CD4-positive, alpha-beta memory T cell (primary cell): ENCODE measurements at regions not wholly inside any gene's neighbourhood (a gene's known extent, or its start where the extent isn't known, plus 50 kb on each side); places are given as distances from the start of the nearest gene placed in this dataset.

Experiments used
- CTCF ChIA-PET: fragments of 350-600 bp; sonication (Branson Sonifier 250); formaldehyde crosslinking; loops from one replicate; lab custom pipeline; 2021; ENCODE audit warnings: inconsistent platforms; ENCODE audit not compliant: partially characterized antibody; lab: Charles Lee
- POLR2A ChIA-PET: fragments of 350-600 bp; sonication (Branson Sonifier 250); formaldehyde crosslinking; loops from one replicate; lab custom pipeline; 2021; ENCODE audit not compliant: partially characterized antibody; lab: Charles Lee
- DNase-seq, 5 donors: peaks; one replicate each; pipeline versions ENCODE4 v3.0.0 to v3.0.0-alpha.2; 2020 to 2022; ENCODE audit warnings: mixed read lengths in 1 of 5
- H3K27ac ChIP-seq: one replicate; pipeline ENCODE4 v1.7.0; 2013; ENCODE audit warnings: low read depth, low read length
- H3K27me3 ChIP-seq: 2 replicates; pipeline ENCODE4 v1.7.0; 2013; ENCODE audit warnings: mild to moderate bottlenecking, low read length, moderate library complexity; ENCODE audit not compliant: insufficient read depth
- H3K36me3 ChIP-seq: 2 replicates; pipeline ENCODE4 v1.7.0; 2013; ENCODE audit warnings: mild to moderate bottlenecking, low read length, moderate library complexity; ENCODE audit not compliant: insufficient read depth
- H3K4me1 ChIP-seq: 2 replicates; pipeline ENCODE4 v1.7.0; 2013; ENCODE audit warnings: mild to moderate bottlenecking, low read length, moderate library complexity; ENCODE audit not compliant: insufficient read depth
- H3K4me3 ChIP-seq, 2 donors: one replicate each; pipeline ENCODE4 v1.7.0; 2013; ENCODE audit warnings: low read length in 2 of 2, mild to moderate bottlenecking in 1 of 2
- H3K9me3 ChIP-seq, 2 donors: one replicate each; pipeline ENCODE4 v1.7.0; 2013; ENCODE audit warnings: low read length in 2 of 2, control low read depth in 1 of 2; ENCODE audit not compliant: control insufficient read depth in 1 of 2
- H3K27ac Mint-ChIP-seq, 7 donors: one replicate each; pipeline ENCODE4 v1.8.0; 2020 to 2021; ENCODE audit warnings: mixed read lengths in 7 of 7, mild to moderate bottlenecking in 6 of 7, inconsistent platforms in 3 of 7, moderate library complexity in 3 of 7
- H3K27me3 Mint-ChIP-seq, 2 donors: one replicate each; pipeline ENCODE4 v1.8.0; 2020 to 2021; ENCODE audit warnings: mixed read lengths in 2 of 2
- H3K36me3 Mint-ChIP-seq, 2 donors: one replicate each; pipeline ENCODE4 v1.8.0; 2020 to 2021; ENCODE audit warnings: mixed read lengths in 2 of 2, inconsistent platforms in 1 of 2, mild to moderate bottlenecking in 1 of 2
- H3K4me1 Mint-ChIP-seq, 4 donors: one replicate each; pipeline ENCODE4 v1.8.0; 2020 to 2021; ENCODE audit warnings: mixed read lengths in 4 of 4, mild to moderate bottlenecking in 1 of 4
- H3K4me3 Mint-ChIP-seq, 8 donors: one replicate each; pipeline ENCODE4 v1.8.0; 2020 to 2021; ENCODE audit warnings: mixed read lengths in 8 of 8, mild to moderate bottlenecking in 7 of 8, moderate library complexity in 6 of 8, inconsistent platforms in 3 of 8
- H3K9me3 Mint-ChIP-seq, 8 donors: one replicate each; pipeline ENCODE4 v1.8.0; 2020 to 2021; ENCODE audit warnings: mixed read lengths in 8 of 8, mild to moderate bottlenecking in 5 of 8, inconsistent platforms in 3 of 8, moderate library complexity in 1 of 8
- intact Hi-C: fragments of 100-400 bp; cut with micrococcal nuclease; formaldehyde crosslinking; loops from one replicate; pipeline ENCODE4 v1.15.1; 2023

- peaks cover 9 to 16% of the 10 kb centered on the region in 2 donors for H3K36me3 Mint-ChIP-seq
- DNase-seq, result peak in 2 of 5 donors; percentile 10 to 63
- intact Hi-C loops, result no loop called here
Observed at GRCh38 chr14:50038398-50039119, 77.8 kb downstream of the VCPKMT start.

GRCh38 chr14:50039120-50039517, 77.3 kb downstream of the VCPKMT start:
- H3K9me3 ChIP-seq, result no peaks in the 10 kb centered on the region
- H3K4me1 Mint-ChIP-seq, result peaks cover 41 to 77% (median 59%) of the 10 kb centered on the region in 4 donors
- H3K4me3 ChIP-seq, result peak overlapping the region in 1 of 2 donors; percentile 2
- peak overlapping the region; percentile 37 to 92 (median 70) for H3K4me3 Mint-ChIP-seq
- H3K27me3 ChIP-seq, result no peaks in the 10 kb centered on the region
- POLR2A ChIA-PET, result interaction anchor here (0.7 to 13.4 kb wide), 18 partner anchors 12 to 175 kb away, joined by 3 to 293 read pairs (median 4); no protein-coding TSS in a partner anchor
- intact Hi-C loops, result no loop called here
- H3K9me3 Mint-ChIP-seq, result no peaks in the 10 kb centered on the region
- no peak for DNase-seq
- CTCF ChIA-PET, result interaction anchor here (0.5 to 6.5 kb wide), 12 partner anchors 22 to 176 kb away, joined by 3 to 56 read pairs (median 8); no protein-coding TSS in a partner anchor
- H3K27ac Mint-ChIP-seq, result peak overlapping the region; percentile 81 to 96 (median 93)
- H3K27ac ChIP-seq, result peak overlapping the region; percentile 61
- H3K36me3 Mint-ChIP-seq, result peaks cover 9 to 11% of the 10 kb centered on the region in 2 donors
- H3K4me1 ChIP-seq, result peaks cover 65% of the 10 kb centered on the region
- H3K27me3 Mint-ChIP-seq, result no peaks in the 10 kb centered on the region
- H3K36me3 ChIP-seq, result no peaks in the 10 kb centered on the region

More at GRCh38 chr14:50038398-50039119, 77.8 kb downstream of the VCPKMT start:
- ChIA-PET POLR2A (interaction anchor here (0.6 to 13.4 kb wide), 21 partner anchors 9 to 186 kb away, joined by 3 to 293 read pairs (median 4); partner anchors contain the start of gene NEMF), CTCF (interaction anchor here (0.5 to 6.5 kb wide), 15 partner anchors 17 to 186 kb away, joined by 3 to 56 read pairs (median 4); partner anchors contain the start of gene NEMF)
- no peaks in the 10 kb centered on the region for H3K27me3 Mint-ChIP-seq
- peak overlapping the region in 7 of 8 donors; percentile 37 to 92 (median 73) for H3K4me3 Mint-ChIP-seq
- no peaks in the 10 kb centered on the region for H3K9me3 ChIP-seq
- peaks cover 38 to 71% (median 57%) of the 10 kb centered on the region in 4 donors for H3K4me1 Mint-ChIP-seq
- peaks cover 59% of the 10 kb centered on the region for H3K4me1 ChIP-seq
- peak overlapping the region; percentile 81 to 96 (median 93) for H3K27ac Mint-ChIP-seq
- no peaks in the 10 kb centered on the region for H3K9me3 Mint-ChIP-seq
- no peaks in the 10 kb centered on the region for H3K27me3 ChIP-seq
- peak overlapping the region; percentile 28 for H3K27ac ChIP-seq
- no peak overlapping the region for H3K4me3 ChIP-seq
- no peaks in the 10 kb centered on the region for H3K36me3 ChIP-seq

GRCh38 chr14:50039734-50040400, 76.5 kb downstream of the VCPKMT start:
- POLR2A ChIA-PET, result interaction anchor here (0.8 to 13.4 kb wide), 20 partner anchors 13 to 176 kb away, joined by 3 to 293 read pairs (median 5); partner anchors contain the start of gene ARF6
- intact Hi-C loops, result loop anchor here (1.0 to 2.0 kb wide), 3 partner anchors 22 to 405 kb away; partner anchors contain the start of gene DNAAF2
- no peaks in the 10 kb centered on the region for H3K9me3 Mint-ChIP-seq
- H3K27me3 Mint-ChIP-seq, result no peaks in the 10 kb centered on the region
- H3K4me1 Mint-ChIP-seq, result peaks cover 48 to 79% (median 62%) of the 10 kb centered on the region in 4 donors
- peak overlapping the region; percentile 94 to 99 (median 98) for H3K27ac Mint-ChIP-seq
- Histone ChIP-seq H3K4me1 (peaks cover 72% of the 10 kb centered on the region), H3K4me3 (peak overlapping the region in 1 of 2 donors; percentile 20), H3K36me3 (no peaks in the 10 kb centered on the region), H3K9me3 (no peaks in the 10 kb centered on the region), H3K27me3 (no peaks in the 10 kb centered on the region), H3K27ac (peak overlapping the region; percentile 61)
- peak overlapping the region in 7 of 8 donors; percentile 84 to 93 (median 87) for H3K4me3 Mint-ChIP-seq
- H3K36me3 Mint-ChIP-seq, result peaks cover 9 to 11% of the 10 kb centered on the region in 2 donors
- DNase-seq, result no peak
- CTCF ChIA-PET, result interaction anchor here (0.6 to 6.5 kb wide), 6 partner anchors 22 to 177 kb away, joined by 3 to 56 read pairs (median 16); no protein-coding TSS in a partner anchor

GRCh38 chr14:50040401-50040775, 76.0 kb downstream of the VCPKMT start:
- Mint-ChIP-seq H3K9me3 (no peaks in the 10 kb centered on the region), H3K4me1 (peaks cover 52 to 83% (median 65%) of the 10 kb centered on the region in 4 donors), H3K27ac (peak overlapping the region; percentile 94 to 99 (median 98)), H3K36me3 (peaks cover 9 to 11% of the 10 kb centered on the region in 2 donors), H3K27me3 (no peaks in the 10 kb centered on the region), H3K4me3 (peak overlapping the region; percentile 81 to 93 (median 86))
- H3K36me3 ChIP-seq, result no peaks in the 10 kb centered on the region
- peak overlapping the region; percentile 61 for H3K27ac ChIP-seq
- intact Hi-C loops, result loop anchor here (1.0 to 2.0 kb wide), 3 partner anchors 22 to 406 kb away; partner anchors contain the start of gene DNAAF2
- no peaks in the 10 kb centered on the region for H3K9me3 ChIP-seq
- ChIA-PET CTCF (interaction anchor here (0.6 to 6.5 kb wide), 8 partner anchors 21 to 177 kb away, joined by 3 to 56 read pairs (median 4); no protein-coding TSS in a partner anchor), POLR2A (interaction anchor here (0.8 to 13.4 kb wide), 20 partner anchors 21 to 176 kb away, joined by 3 to 293 read pairs (median 5); partner anchors contain the start of gene ARF6)
- no peaks in the 10 kb centered on the region for H3K27me3 ChIP-seq
- peak overlapping the region; percentile 20 for H3K4me3 ChIP-seq
- H3K4me1 ChIP-seq, result peaks cover 78% of the 10 kb centered on the region
- DNase-seq, result peak; percentile 50 to 70 (median 60)

GRCh38 chr14:50040895-50041465, 75.4 kb downstream of the VCPKMT start:
- H3K27ac ChIP-seq, result peak overlapping the region; percentile 61
- ChIA-PET POLR2A (interaction anchor here (0.8 to 13.4 kb wide), 18 partner anchors 21 to 177 kb away, joined by 3 to 293 read pairs (median 7); partner anchors contain the start of gene ARF6), CTCF (interaction anchor here (0.8 to 6.5 kb wide), 8 partner anchors 21 to 178 kb away, joined by 3 to 56 read pairs (median 4); no protein-coding TSS in a partner anchor)
- Mint-ChIP-seq H3K4me1 (peaks cover 58 to 89% (median 71%) of the 10 kb centered on the region in 4 donors), H3K36me3 (peaks cover 9 to 13% of the 10 kb centered on the region in 2 donors), H3K9me3 (no peaks in the 10 kb centered on the region), H3K27me3 (no peaks in the 10 kb centered on the region), H3K4me3 (peak overlapping the region; percentile 52 to 93 (median 86)), H3K27ac (peak overlapping the region; percentile 94 to 99 (median 98))
- H3K4me1 ChIP-seq, result peaks cover 83% of the 10 kb centered on the region
- H3K9me3 ChIP-seq, result no peaks in the 10 kb centered on the region
- no peaks in the 10 kb centered on the region for H3K27me3 ChIP-seq
- H3K36me3 ChIP-seq, result no peaks in the 10 kb centered on the region
- no peak for DNase-seq
- peak overlapping the region in 1 of 2 donors; percentile 20 for H3K4me3 ChIP-seq
- intact Hi-C loops, result loop anchor here (1.0 to 2.0 kb wide), 3 partner anchors 21 to 406 kb away; partner anchors contain the start of gene DNAAF2

- Histone ChIP-seq H3K9me3 (no peaks in the 10 kb centered on the region), H3K36me3 (no peaks in the 10 kb centered on the region), H3K4me1 (peaks cover 93% of the 10 kb centered on the region), H3K4me3 (no peak overlapping the region), H3K27me3 (no peaks in the 10 kb centered on the region), H3K27ac (peak overlapping the region; percentile 28)
- Mint-ChIP-seq H3K27me3 (no peaks in the 10 kb centered on the region), H3K4me1 (peaks cover 63 to 94% (median 78%) of the 10 kb centered on the region in 4 donors), H3K36me3 (peaks cover 8 to 14% of the 10 kb centered on the region in 2 donors), H3K9me3 (no peaks in the 10 kb centered on the region), H3K4me3 (peak overlapping the region in 2 of 8 donors; percentile 5 to 43), H3K27ac (peak overlapping the region in 5 of 7 donors; percentile 57 to 70 (median 62))
- intact Hi-C loops, result loop anchor here (2.0 kb wide), 1 partner anchor 407 kb away; the partner anchor contains the start of gene DNAAF2
- DNase-seq, result no peak
- ChIA-PET POLR2A (interaction anchor here (0.9 to 13.4 kb wide), 7 partner anchors 20 to 178 kb away, joined by 3 to 293 read pairs (median 38); partner anchors contain the start of gene ARF6), CTCF (interaction anchor here (0.8 to 6.5 kb wide), 6 partner anchors 20 to 189 kb away, joined by 3 to 56 read pairs (median 4); partner anchors contain the start of gene NEMF)
Observed at GRCh38 chr14:50041980-50042379, 74.4 kb downstream of the VCPKMT start.
